ENCODE measurements at regions not wholly inside any gene's neighbourhood (a gene's known extent, or its start where the extent isn't known, plus 50 kb on each side); places are given as distances from the start of the nearest gene placed in this dataset.

GRCh38 chr16:77596261-77596660, 126.1 kb upstream of the NUDT7 start:
- H4K8ac ChIP-seq (ENCODE audit: extremely low read depth, insufficient read depth, low read length) = no peak overlapping the region
- H3K27ac ChIP-seq (ENCODE audit: low read depth, low read length) = no peak overlapping the region
- no peaks in the 10 kb centered on the region for H4K20me1 ChIP-seq (replicated peaks in 1 of 2; ENCODE audit: control insufficient read depth in 1 of 2, insufficient read depth in 2 of 2, low read length in 2 of 2)
- no peaks in the 10 kb centered on the region for H3K79me1 ChIP-seq (ENCODE audit: low read depth, low read length)
- no peak overlapping the region for H3K4ac ChIP-seq (replicated peaks; ENCODE audit: insufficient read length, low read depth, low read length)
- no peak overlapping the region for H3K14ac ChIP-seq (ENCODE audit: insufficient read length)
- H4K5ac ChIP-seq (ENCODE audit: insufficient read length, low read depth, low read length) = no peak overlapping the region
- no peak overlapping the region for H2BK20ac ChIP-seq (ENCODE audit: low read length)
- H3K4me2 ChIP-seq (ENCODE audit: insufficient read depth in 1 of 2, low read depth in 2 of 2, low read length in 2 of 2) = no peak overlapping the region
- H3K23me2 ChIP-seq (ENCODE audit: low read depth, low read length) = no peaks in the 10 kb centered on the region
- H2BK5ac ChIP-seq (ENCODE audit: low read depth, low read length) = no peak overlapping the region
- H3K27me3 ChIP-seq (replicated peaks in 1 of 4; ENCODE audit: control insufficient read depth in 3 of 4, extremely low read depth in 1 of 4, insufficient read depth in 3 of 4, low read length in 3 of 4) = no peaks in the 10 kb centered on the region
- no peak overlapping the region for H2AFZ ChIP-seq (ENCODE audit: low read length)
- ChIA-PET CTCF (ENCODE audit: partially characterized antibody) (interaction anchor here (0.8 to 0.9 kb wide), 3 partner anchors 13 to 55 kb away, joined by 3 to 4 read pairs (median 3); no protein-coding TSS in a partner anchor), POLR2A (ENCODE audit: partially characterized antibody) (interaction anchor here (0.5 kb wide), 1 partner anchor 305 kb away, joined by 3 read pairs; no protein-coding TSS in a partner anchor)
- H3K79me2 ChIP-seq (ENCODE audit: control insufficient read depth in 1 of 2, insufficient read depth in 2 of 2, low read length in 2 of 2) = no peaks in the 10 kb centered on the region
- no peak overlapping the region for H2AK5ac ChIP-seq (ENCODE audit: low read depth, low read length)
- H3K56ac ChIP-seq (replicated peaks; ENCODE audit: insufficient read length, low read depth, low read length) = no peak overlapping the region
- H3K4me1 ChIP-seq (replicated peaks in 1 of 4; ENCODE audit: control insufficient read depth in 3 of 4, insufficient read depth in 4 of 4, low read length in 3 of 4) = no peaks in the 10 kb centered on the region
- H3K36me3 ChIP-seq (ENCODE audit: control insufficient read depth in 2 of 4, insufficient read depth in 4 of 4, low read length in 3 of 4) = no peaks in the 10 kb centered on the region; a peak in 1 of 8 replicates
- no peak overlapping the region for H2BK12ac ChIP-seq (ENCODE audit: low read depth, low read length)
- H2BK15ac ChIP-seq (ENCODE audit: low read length) = no peak overlapping the region
- FAIRE-seq = no peak
- no peak overlapping the region for H3K9ac ChIP-seq (replicated peaks in 1 of 4; ENCODE audit: extremely low read depth in 1 of 4, low read depth in 3 of 4, low read length in 3 of 4)
- H3K18ac ChIP-seq (ENCODE audit: extremely low read depth, low read length) = no peak overlapping the region
- H3K4me3 ChIP-seq (ENCODE audit: extremely low read depth in 1 of 4, insufficient read depth in 2 of 4, low read depth in 3 of 4, low read length in 4 of 4) = no peak overlapping the region
- H4K91ac ChIP-seq (replicated peaks; ENCODE audit: insufficient read length, low read length) = no peak overlapping the region
- H3K23ac ChIP-seq (ENCODE audit: insufficient read length) = no peak overlapping the region
- no peak for DNase-seq (ENCODE audit: low read depth in 1 of 2, low spot score in 2 of 2)
- H3K9me3 ChIP-seq (ENCODE audit: insufficient read depth in 2 of 2, low read depth in 1 of 2, low read length in 1 of 2) = peaks cover 0 to 5% of the 10 kb centered on the region in 2 experiments; a peak in 1 of 4 replicates
- no peak overlapping the region for H2BK120ac ChIP-seq (replicated peaks; ENCODE audit: low read depth, low read length)
- TF ChIP-seq POU5F1 (IDR thresholded peaks at IDR 0.05; ENCODE audit: low read depth, low read length) (no peak), ASH2L (IDR thresholded peaks at IDR 0.05; ENCODE audit: low read length) (no peak), EP300 (IDR thresholded peaks at IDR 0.05; ENCODE audit: borderline replicate concordance in 1 of 2, low read depth in 2 of 2, low read length in 2 of 2) (no peak), SAP30 (IDR thresholded peaks at IDR 0.05; ENCODE audit: insufficient read depth, insufficient replicate concordance, low read length) (no peak), CEBPB (IDR thresholded peaks at IDR 0.05; ENCODE audit: low read depth, low read length) (no peak), RNF2 (IDR thresholded peaks at IDR 0.05; ENCODE audit: borderline replicate concordance, low read depth, low read length, missing control alignments, poor library complexity, severe bottlenecking) (no peak), USF2 (IDR thresholded peaks at IDR 0.05; ENCODE audit: low read length) (no peak), RAD21 (IDR thresholded peaks at IDR 0.05 in 1 of 2, conservative IDR thresholded peaks at IDR 0.05 in 1 of 2; ENCODE audit: low read depth in 2 of 2, low read length in 2 of 2) (no peak), SP4 (IDR thresholded peaks at IDR 0.05; ENCODE audit: low read length) (no peak), SRF (IDR thresholded peaks at IDR 0.05; ENCODE audit: low read depth, low read length) (no peak), CHD2 (IDR thresholded peaks at IDR 0.05; ENCODE audit: low read length) (no peak), RXRA (IDR thresholded peaks at IDR 0.05; ENCODE audit: insufficient read depth, low read depth, low read length) (no peak), JUN (IDR thresholded peaks at IDR 0.05; ENCODE audit: low read depth, low read length) (no peak), SIX5 (IDR thresholded peaks at IDR 0.05; ENCODE audit: low read depth, low read length) (no peak)

Data from H1 (cell line).